MCF 10A (cell line): ENCODE measurements at regions not wholly inside any gene's neighbourhood (a gene's known extent, or its start where the extent isn't known, plus 50 kb on each side); places are given as distances from the start of the nearest gene placed in this dataset.

Experiments
- BruUV-seq: library from RNA; stranded (reverse); fragments of 400-500 nt; replicated peaks from 2 replicates; lab custom pipeline; 2021; lab: Mats Ljungman, UMichigan
- CTCF ChIA-PET: fragments of 300-600 bp; sonication (Branson Sonifier 250); formaldehyde crosslinking; extraction: SDS; loops from one replicate; lab custom pipeline; 2021; ENCODE audit warnings: antibody characterized with exemption, inconsistent platforms; lab: Yijun Ruan, JAX
- POLR2A ChIA-PET: fragments of 300-600, 350-650 bp; sonication (Branson Sonifier 250); formaldehyde crosslinking; extraction: SDS; loops from one replicate; lab custom pipeline; 2020; ENCODE audit warnings: antibody characterized with exemption, inconsistent platforms; lab: Yijun Ruan, JAX
- DNase-seq: peaks from one replicate; pipeline ENCODE4 v3.0.0-alpha.2; 2018; ENCODE audit not compliant: unreplicated experiment
- H3K27ac Mint-ChIP-seq: one replicate; pipeline ENCODE4 v1.8.0; 2022; ENCODE audit warnings: mild to moderate bottlenecking, low read depth, mixed read lengths; ENCODE audit not compliant: unreplicated experiment
- H3K27me3 Mint-ChIP-seq: one replicate; pipeline ENCODE4 v1.8.0; 2022; ENCODE audit warnings: mixed read lengths; ENCODE audit not compliant: insufficient read depth, unreplicated experiment
- H3K36me3 Mint-ChIP-seq: one replicate; pipeline ENCODE4 v1.8.0; 2022; ENCODE audit warnings: mild to moderate bottlenecking, moderate library complexity, mixed read lengths; ENCODE audit not compliant: insufficient read depth, unreplicated experiment
- H3K4me1 Mint-ChIP-seq: one replicate; pipeline ENCODE4 v1.8.0; 2022; ENCODE audit warnings: mixed read lengths; ENCODE audit not compliant: insufficient read depth, unreplicated experiment
- H3K4me3 Mint-ChIP-seq: one replicate; pipeline ENCODE4 v1.8.0; 2022; ENCODE audit warnings: mild to moderate bottlenecking, moderate library complexity, mixed read lengths; ENCODE audit not compliant: unreplicated experiment
- H3K9me3 Mint-ChIP-seq: one replicate; pipeline ENCODE4 v1.8.0; 2022; ENCODE audit warnings: mixed read lengths; ENCODE audit not compliant: unreplicated experiment
- CTCF ChIP-seq: fragments of 200-600 bp; IDR thresholded peaks from one replicate; pipeline ENCODE4 v1.8.0; 2022; ENCODE audit warnings: antibody characterized with exemption, mild to moderate bottlenecking; ENCODE audit not compliant: unreplicated experiment
- intact Hi-C: fragments of 100-400 bp; cut with micrococcal nuclease; formaldehyde crosslinking; loops from 2 replicates; pipeline ENCODE4 v1.14.1; 2022

- DNase-seq = no peak
- intact Hi-C loops = no loop called here
- TF ChIP-seq CTCF = no peak
- no TSS peak for BruUV-seq
- Mint-ChIP-seq H3K9me3 (no peaks in the 10 kb centered on the region), H3K36me3 (no peaks in the 10 kb centered on the region), H3K4me3 (no peak overlapping the region), H3K4me1 (peaks cover 15% of the 10 kb centered on the region), H3K27ac (no peak overlapping the region), H3K27me3 (no peaks in the 10 kb centered on the region)
- ChIA-PET POLR2A (no interaction called here), CTCF (interaction anchor here (0.7 to 1.7 kb wide), 3 partner anchors 19 to 200 kb away, joined by 3 to 5 read pairs (median 5); no protein-coding TSS in a partner anchor)
Observed at GRCh38 chr20:17878912-17879602, 89.5 kb downstream of the SNX5 start.

GRCh38 chr20:17878069-17878911, 90.3 kb downstream of the SNX5 start:
- TF ChIP-seq CTCF = no peak
- Mint-ChIP-seq H3K27ac (peak overlapping the region; percentile 59), H3K4me1 (peaks cover 15% of the 10 kb centered on the region), H3K4me3 (no peak overlapping the region), H3K27me3 (no peaks in the 10 kb centered on the region), H3K36me3 (no peaks in the 10 kb centered on the region), H3K9me3 (no peaks in the 10 kb centered on the region)
- intact Hi-C loops = no loop called here
- BruUV-seq = no TSS peak
- DNase-seq = no peak
- CTCF ChIA-PET = interaction anchor here (0.7 to 1.7 kb wide), 2 partner anchors 20 to 208 kb away, joined by 3 to 5 read pairs; no protein-coding TSS in a partner anchor
- POLR2A ChIA-PET = no interaction called here

GRCh38 chr20:17875981-17876385, 92.6 kb downstream of the SNX5 start:
- Mint-ChIP-seq H3K36me3 (no peaks in the 10 kb centered on the region), H3K9me3 (no peaks in the 10 kb centered on the region), H3K4me3 (no peak overlapping the region), H3K4me1 (peaks cover 24% of the 10 kb centered on the region), H3K27ac (no peak overlapping the region), H3K27me3 (no peaks in the 10 kb centered on the region)
- no peak for DNase-seq
- no TSS peak for BruUV-seq
- intact Hi-C loops = no loop called here
- POLR2A ChIA-PET = interaction anchor here (3.4 kb wide), 1 partner anchor 194 kb away, joined by 20 read pairs; the partner anchor contains the start of gene RRBP1
- TF ChIP-seq CTCF = no peak
- CTCF ChIA-PET = interaction anchor here (1.6 to 3.2 kb wide), 2 partner anchors 22 to 27 kb away, joined by 4 to 24 read pairs; no protein-coding TSS in a partner anchor
